Dedifferentiated amniotic fluid mesenchymal stem cell (primary cell): ENCODE measurements at regions not wholly inside any gene's neighbourhood (a gene's known extent, or its start where the extent isn't known, plus 50 kb on each side); places are given as distances from the start of the nearest gene placed in this dataset.
"Not testable (repeated sequence)": the region's sequence is repeated elsewhere in the genome, so short reads cannot be mapped to it uniquely, and the experiment has no call there.

ENCODE experiments used
- DNase-seq: peaks from one replicate; pipeline ENCODE4 v3.0.0-alpha.2; 2016; ENCODE audit errors: extremely low spot score

DNA sequence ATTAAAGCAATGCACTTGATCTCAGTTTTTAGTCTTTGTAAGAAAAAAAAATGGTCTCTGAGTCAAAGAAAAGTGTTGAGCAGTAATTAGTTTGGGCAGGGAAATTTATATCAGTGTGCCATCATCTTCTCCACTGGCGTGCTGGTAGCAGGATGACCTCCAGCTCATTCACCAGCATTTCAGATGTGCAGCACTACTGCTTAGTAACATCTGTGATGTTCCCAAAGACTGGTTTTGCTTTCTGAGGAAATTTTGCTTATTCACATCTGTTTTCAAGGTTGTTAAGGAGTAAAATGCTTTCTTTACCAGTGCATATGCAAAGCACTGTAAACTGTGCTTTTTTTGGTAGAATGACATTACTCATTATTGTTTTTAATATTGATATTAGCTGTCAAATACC, 540.4 kb downstream of the TRAM1L1 start:
- no peak for DNase-seq

DNA sequence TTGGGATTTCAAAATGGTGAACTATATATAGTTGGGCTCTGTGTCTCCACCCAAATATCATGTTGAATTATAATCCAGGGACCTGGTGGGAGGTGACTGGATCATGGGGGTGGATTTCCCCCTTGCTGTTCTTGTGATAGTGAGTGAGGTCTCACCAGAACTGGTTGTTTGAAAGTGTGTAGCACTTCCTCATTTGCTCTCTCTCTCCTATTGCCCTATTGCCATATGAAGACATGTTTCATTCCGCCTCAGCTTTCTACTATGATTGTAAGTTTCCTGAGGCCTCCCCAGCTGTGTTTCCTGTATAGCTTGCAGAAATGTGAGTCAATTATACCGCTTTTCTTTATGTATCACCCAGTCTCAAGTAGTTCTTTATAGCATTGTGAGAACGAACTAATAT, 545.6 kb downstream of the TRAM1L1 start:
- DNase-seq: no peak

DNA sequence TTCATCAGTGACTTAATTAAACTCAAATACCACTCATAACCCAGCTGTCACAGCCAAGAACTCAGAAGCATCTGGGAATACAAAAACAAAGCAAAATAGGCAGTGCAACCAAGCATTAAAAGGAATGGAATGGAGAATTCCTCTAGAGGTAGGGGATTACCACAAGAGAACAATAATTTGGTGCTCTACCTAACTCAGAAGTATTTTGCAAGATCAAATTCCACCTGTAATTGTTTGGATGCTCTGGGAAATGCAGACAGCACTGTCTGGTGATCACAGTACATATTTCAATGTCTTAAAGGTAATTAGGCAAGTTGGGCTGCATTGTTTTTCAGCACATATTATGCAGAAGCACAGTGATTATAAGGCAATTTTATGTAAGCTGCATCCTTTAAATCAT, 547.5 kb downstream of the TRAM1L1 start:
- DNase-seq: no peak

DNA sequence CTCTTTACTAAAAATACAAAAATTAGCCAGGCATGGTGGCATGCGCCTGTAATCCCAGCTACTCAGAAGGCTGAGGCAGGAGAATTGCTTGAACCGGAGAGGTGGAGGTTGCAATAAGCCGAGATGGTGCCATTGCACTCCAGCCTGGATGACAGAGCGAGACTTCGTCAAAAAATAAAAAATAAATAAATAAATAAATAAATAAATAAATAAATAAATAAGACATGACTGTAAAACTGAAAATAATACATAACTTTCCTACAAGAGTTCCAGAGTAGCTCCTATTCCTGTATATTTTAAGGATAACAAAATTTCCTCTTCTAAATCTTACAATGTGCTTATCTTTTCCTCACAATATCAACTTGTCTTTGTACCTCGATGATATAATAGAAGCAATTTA, 549.4 kb downstream of the TRAM1L1 start:
- not testable (repeated sequence) for DNase-seq

DNA sequence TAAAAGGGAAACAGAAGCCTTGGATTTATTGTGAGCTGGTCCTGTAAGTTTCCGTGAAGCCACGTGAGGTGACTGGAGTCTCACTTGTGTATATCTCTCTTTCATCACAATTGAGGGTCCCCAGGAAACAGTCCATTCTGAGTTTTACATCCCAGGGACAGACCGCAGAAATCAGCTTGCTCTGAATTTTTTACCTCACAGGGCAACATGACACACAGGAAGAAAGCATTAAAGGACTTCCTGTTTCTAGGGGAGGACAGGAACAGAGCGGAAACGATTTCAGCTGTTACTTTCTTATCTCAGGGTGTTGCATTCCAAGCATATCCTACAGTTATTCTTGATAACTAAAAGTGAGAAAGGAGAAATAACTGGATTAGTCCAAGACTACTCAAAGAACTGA, 553.5 kb downstream of the TRAM1L1 start:
- no peak for DNase-seq

DNA sequence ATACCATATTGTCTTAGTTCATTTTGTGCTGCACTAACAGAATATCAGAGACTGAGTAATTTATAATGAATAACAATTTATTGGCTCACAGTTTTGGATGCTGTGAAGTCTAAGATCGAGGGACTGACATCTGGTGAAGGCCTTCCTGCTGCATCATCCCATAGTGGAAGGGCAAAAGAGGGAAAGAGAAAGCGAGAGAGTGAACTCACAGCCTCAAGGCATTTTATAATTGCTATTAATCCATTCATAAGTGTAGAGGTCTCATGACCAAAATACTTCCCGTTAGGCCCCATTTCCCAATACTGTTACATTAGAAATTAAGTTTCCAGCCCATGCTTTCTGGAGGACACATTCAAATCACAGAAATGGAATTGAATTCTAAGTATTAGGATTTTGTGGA, 554.4 kb downstream of the TRAM1L1 start:
- DNase-seq: no peak

DNA sequence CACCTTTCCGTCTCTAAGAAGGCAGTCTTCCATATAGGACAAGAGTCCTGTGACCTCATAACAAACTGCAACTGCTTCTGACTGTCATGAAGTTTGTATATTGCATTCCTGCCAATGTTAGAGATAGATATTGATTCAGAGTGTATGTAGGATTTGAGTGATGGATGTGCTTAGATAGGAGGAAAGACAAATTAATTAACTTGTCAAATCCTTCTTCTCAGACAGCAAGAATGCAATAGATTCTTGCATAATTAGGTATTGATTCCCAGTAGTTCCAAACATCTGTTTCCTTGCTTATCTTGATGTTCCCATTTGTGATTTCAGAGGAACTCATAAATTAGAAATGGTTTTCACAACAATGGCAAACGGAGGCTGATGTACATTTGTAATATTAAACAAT, 555.3 kb downstream of the TRAM1L1 start:
- no peak for DNase-seq

DNA sequence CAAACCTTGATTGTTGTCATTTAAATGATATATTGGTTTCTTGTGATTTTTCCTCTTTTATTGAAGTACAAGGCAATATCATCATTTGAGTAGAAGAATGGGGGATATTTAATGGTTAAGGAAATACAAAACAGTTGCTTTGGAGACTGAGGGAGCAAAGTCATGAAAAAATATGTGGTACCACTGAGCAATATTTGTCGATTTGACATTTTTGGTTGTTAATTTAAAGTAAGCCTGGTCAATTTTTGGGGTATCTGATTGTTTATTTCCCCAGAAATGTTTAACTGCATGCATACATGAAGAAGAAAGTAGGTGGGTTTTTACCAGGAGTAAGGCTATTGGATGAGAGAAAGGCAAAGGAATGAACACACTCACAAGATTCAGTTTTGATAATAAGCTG, 556.2 kb downstream of the TRAM1L1 start:
- DNase-seq: no peak

DNA sequence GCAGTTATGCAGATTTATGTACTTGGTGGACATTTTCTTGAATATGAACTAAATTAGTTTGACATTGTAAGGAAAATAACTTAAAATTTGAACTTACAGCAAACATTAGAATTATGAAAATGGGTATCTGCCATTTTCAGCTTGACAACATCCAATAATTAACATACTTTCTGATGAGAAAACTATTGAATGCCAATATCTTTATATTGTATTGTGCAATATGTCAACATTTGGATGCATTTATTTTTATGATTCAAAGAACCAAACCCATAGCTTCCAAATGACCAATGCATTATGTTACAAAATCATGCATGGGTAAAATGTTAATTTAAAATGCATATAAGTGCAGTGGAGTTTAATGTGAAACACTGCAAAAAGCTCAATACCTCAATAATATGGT, 562.5 kb downstream of the TRAM1L1 start:
- DNase-seq: no peak

DNA sequence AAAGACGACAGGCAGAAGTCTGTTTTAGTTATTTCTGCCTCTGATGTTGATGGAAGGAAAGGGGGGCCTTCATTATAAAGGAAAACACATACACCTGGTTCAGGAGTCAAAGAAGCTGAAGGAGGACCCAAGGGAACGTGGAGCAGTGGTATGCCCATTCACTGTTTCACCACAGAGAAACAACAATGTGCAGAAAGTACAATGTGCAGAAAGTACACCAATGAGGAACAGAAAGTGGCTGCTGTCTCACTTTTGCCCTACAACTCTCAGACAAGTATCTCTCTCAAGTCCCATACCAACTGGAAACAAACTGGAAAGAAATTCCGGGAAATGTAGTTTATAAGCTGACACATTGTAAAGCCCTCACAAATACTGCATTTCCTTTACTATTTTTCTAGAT, 564.5 kb downstream of the TRAM1L1 start:
- DNase-seq: no peak

DNA sequence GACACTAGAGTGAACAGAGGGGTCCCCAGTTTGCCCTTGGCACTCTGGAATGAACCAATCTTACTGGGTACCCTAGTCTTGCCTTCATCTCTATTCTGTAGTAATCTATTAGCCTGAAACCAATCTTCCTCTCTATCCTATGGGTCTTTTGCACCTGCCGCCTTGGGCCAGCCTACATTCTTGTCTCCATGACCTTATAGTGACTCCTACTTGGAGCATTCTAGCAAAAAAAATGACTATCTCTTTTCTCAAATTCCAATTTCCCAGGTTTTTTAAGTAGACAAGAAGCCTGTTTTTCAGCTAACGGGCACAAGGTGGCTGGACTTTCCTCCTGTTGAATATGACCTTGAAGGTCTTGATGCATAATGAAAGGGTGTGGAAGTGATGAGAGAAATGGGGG, 568.7 kb downstream of the TRAM1L1 start:
- DNase-seq: no peak

DNA sequence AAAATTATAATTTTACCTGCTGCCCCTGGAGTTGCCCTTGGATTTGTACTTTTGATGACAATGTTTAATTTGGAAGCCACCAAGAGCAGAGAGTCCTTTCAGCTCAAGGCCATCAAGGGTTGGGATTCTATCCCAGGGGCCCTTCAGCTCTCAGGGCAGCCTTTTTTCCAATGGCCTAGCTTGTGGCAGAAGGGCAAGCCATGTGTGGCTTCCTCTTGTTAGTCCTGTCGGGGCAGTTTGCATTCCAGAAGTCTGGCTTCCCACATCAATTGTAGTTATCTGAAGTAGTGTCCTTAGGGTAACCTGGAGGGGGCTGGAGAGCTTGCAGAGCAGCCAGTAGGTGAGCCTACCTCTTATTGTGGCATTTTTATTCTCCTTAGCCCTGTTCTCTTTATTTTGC, 569.4 kb downstream of the TRAM1L1 start:
- DNase-seq: no peak

DNA sequence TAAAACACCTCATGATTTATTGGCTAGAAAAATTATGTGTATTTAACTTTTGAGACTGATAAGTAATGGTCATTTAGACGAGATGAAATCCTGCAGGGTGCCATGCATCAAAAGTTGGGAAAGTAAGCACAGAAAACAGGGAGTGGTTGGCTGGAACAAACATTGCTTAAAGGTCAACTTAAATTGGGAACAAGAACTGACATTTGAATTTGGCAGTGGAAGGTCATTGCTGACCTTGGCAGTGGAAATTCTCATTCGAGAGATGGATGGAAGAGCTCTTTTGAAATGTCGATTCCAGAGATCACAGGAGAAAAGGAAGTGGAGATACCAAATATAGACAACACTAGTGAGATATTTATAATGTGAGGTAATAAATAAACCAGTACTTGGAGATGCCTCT, 572.8 kb downstream of the TRAM1L1 start:
- no peak for DNase-seq

DNA sequence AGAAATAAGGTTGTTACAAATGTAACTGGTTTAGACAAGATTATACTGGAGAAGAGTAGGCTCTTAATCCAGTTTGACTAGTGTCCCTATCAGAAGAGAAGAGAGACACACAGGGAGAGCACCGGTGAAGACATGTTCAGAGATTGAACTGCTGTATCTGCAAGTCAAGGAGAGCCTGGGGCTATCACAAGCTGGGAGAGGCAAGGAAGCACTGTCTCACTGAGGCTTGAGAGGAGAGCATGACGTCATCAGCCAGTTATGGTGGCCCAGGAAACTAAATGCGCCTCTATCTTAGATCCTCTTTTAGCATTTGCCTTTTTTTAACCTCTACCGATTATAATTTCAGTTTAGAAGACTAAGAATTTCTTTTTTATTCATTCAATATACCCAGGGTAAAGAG, 583.4 kb downstream of the TRAM1L1 start:
- DNase-seq: no peak

DNA sequence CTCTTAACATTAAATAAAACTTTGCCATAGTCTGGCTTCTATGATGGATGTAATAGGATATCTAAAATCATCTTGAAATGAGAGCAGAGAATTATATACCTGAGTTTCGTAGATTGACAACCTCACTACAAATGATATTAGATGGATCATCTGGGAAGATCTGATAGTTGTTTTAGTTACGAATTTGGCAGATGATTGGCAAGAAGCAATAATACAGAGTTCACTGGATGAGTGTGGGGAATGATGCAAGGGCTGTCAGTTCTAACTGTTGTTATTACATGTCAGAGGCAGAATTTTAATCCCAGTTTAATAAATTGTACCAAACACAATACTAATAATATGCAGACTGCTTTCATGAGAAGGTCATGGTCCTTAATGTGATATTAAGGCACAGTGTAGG, 585.2 kb downstream of the TRAM1L1 start:
- DNase-seq: no peak

DNA sequence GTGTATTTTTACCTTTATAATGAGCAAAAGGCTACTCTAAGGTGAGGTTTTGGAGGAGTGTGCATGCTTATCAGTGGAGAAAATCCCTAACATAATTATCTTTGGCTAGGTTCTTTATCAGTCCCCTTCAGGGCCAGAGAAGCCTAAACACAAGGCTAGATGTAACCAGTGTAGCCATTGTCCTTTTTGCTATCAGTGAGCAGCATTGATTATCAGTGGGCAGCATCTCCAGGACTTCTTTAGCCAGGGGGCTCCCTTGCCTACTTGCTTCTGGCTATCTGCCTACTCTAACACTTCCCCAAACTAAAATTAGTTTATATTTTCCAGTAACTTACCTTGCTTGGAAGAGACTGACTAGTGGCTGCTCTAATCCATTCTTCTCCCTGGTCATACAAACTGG, 595.6 kb downstream of the TRAM1L1 start:
- DNase-seq: no peak

DNA sequence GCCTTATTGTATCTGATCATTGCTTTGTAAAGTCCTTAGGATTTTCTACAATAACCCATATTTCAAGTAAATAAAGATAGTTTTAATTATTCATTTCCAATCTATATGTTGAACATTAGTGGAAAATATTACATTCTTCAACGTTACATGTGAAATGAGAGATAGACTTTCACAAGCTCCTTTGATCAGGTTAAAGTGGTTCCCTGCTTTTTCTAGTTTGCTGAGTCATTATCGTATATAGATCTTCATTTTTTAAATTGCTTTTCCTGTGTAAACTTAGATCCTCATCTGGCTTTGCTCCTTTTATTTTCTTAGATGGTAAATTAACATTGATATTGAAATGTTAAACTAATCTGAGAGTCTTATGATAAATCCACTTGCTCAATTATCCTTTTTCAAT, 599.0 kb downstream of the TRAM1L1 start:
- no peak for DNase-seq

DNA sequence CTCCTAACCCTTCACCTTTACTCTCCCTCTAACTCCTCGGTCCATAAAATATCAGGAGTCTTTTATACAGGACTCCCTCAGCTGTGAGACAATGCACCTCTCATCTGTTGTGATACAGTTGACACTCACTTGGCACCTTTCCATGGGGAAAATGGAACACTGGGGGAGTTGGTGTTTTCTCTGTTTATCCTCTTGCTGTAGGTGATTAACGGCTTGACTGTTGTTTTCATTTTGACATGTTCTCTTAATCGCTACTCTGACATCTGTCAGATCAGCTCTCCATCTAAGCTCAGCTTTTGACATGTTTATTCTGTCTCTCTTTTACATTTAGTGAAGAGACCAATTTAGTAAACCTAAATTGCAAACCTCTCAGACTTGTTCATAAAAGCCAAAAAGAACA, 604.8 kb downstream of the TRAM1L1 start:
- DNase-seq: no peak

DNA sequence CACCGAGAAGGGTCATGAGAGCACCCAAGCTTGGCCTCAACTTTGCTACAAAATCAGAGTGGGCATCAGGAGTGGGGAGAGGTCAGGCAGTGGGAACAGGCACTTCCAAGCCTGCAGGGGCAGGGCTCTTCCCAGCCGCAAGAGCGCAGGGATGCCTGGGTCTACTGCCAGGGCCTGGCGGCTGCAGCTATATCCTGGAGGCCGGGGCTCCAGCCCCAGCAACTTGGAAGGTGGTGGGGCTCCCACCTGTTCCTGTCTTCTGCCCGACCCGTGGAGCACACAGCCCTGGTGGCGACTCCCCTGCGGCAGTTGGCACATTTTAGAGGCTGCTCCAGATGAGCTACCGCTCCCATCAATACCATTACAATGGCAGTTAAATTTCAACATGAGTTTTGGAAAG, 607.0 kb downstream of the TRAM1L1 start:
- DNase-seq: no peak

DNA sequence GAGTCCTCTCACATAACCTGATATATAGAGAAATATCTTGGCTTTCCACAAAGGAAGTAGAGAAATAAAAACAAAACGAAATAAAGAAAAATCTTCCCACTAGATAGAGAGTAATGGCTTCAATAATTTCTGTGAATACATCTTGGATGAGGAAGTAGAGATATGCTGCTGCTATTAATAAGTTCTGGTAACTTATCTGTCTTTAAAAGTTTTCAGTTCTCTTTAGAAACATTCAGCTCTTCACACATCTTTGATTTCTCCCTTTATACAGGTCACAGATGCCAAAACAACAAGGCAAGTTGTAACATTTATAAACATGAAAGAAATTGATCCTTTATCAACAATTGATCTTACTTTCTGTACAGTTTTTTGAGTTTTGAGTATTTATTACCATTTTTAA, 615.8 kb downstream of the TRAM1L1 start:
- DNase-seq: no peak

DNA sequence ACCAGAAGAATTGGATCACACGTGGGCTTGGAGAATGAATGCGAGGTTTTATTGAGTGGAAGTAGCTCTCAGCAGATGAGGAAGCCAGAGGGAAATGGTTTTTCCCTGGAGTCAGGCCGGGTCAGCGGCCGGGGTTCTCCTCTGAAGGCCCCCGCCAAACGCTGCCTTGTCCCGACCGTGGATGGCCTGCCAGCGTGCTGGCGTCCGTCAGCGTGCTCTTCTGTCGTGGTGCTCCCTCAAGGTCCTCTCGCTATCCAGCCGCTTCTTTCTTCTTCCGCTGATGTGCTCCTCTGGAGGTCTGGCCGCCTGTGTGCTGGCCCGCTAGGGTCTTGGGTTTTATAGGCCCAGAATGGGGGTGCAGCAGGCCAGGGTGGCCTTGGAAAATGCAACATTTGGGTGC, 632.2 kb downstream of the TRAM1L1 start:
- DNase-seq: no peak

DNA sequence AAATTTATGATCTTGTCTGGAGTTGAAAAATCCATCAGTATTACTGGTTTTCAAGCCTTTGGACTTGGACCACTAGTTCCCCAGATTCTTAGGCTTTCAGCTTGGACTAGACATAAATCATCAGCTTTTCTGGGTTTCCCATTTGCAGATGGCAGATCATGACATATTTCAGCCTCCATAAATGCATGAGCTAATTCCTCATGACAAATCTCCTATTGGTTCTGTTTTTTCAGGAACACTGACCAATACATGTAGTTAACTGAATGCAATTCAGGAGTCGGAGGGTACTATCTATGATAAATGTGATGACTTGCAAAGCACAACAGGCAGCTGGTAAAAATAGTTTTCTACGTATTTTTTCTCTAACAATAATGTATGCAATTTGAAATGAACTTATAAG, 635.6 kb downstream of the TRAM1L1 start:
- no peak for DNase-seq

DNA sequence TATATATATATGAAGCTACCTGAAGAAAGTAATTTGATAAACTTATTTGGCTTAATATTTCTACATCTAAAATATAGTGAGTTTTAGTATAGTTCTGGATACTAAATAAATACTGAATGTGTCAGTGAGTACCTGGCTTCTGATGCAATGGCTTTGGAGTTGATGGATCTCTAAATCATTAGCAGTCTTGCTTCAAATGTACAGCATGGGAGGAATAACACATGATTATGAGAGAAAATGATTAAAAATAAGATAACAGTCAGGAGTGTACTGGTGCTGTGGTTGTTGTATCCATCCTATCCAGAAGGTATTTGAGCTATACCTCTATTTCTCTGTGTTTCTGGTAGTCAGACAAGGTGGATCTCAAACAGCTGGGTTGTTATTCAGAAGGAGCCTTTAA, 641.3 kb downstream of the TRAM1L1 start:
- DNase-seq: no peak

DNA sequence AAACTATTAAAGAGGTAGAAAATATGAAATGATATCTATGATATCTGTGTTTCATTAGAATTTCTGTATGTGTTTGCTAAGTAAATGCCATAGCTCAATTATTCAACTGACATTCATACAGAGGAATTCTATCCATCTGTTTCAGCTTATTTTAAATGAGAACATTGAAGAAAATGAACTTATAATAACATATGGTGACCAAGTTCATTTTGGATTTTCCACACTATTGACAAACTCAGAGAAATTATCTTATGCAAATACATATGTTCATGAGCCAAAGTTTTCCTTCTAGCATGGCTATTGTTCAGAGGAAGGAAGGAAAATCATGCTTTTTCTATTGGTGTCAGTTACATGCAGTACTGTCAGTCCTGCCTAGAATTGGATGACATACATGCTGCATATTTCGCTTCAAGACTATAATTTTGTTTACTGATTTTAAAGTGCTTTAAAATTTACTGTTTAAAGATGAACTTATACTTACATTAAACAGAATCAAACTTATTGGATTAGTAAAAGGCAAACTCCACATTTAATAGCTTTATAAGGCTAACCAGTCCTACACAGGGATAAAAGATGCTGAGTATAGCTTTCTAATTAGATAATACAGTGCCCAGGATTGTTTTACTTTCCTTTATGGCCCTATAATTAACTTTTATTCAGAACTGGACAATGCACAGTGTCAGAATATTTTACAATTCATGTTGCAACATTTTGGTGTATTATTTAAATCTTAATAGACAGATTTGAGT, 646.2 kb downstream of the TRAM1L1 start:
- DNase-seq: no peak
